ENCODE measurements at regions not wholly inside any gene's neighbourhood (a gene's known extent, or its start where the extent isn't known, plus 50 kb on each side); places are given as distances from the start of the nearest gene placed in this dataset.
A peak's percentile ranks its signal among the peaks of the same experiment; 100 is the strongest.

- FAIRE-seq, result no peak
Measured at GRCh38 chr20:58584881-58585752, 66.0 kb upstream of the STX16 start.

More at GRCh38 chr20:58584881-58585752, 66.0 kb upstream of the STX16 start:
- ATAC-seq (no peak), DNase-seq (ENCODE audit: low spot score) (no peak)
- no TSS peak for BruUV-seq (replicated peaks)
- POLR2A ChIA-PET, result interaction anchor here (0.6 kb wide), 1 partner anchor 199 kb away, joined by 3 read pairs; no protein-coding TSS in a partner anchor
- Histone ChIP-seq H3K9ac (ENCODE audit: insufficient read depth, low read depth, low read length) (no peak overlapping the region), H3K4me1 (ENCODE audit: insufficient read depth, low read length) (peaks cover 19% of the 10 kb centered on the region), H3K79me2 (ENCODE audit: insufficient read depth, low read length) (no peaks in the 10 kb centered on the region), H3K4me2 (ENCODE audit: low read depth, low read length) (no peak overlapping the region), H4K20me1 (ENCODE audit: insufficient read depth, low read length) (no peaks in the 10 kb centered on the region), H3K9me3 (ENCODE audit: low read length) (no peaks in the 10 kb centered on the region), H3K27ac (ENCODE audit: extremely low read length, insufficient read depth, low read length) (no peak overlapping the region), H3K27me3 (ENCODE audit: control insufficient read depth in 1 of 2, insufficient read depth in 2 of 2, low read length in 2 of 2) (peaks cover 14 to 75% of the 10 kb centered on the region in 2 experiments), H3K4me3 (replicated peaks in 1 of 3; ENCODE audit: insufficient read depth in 1 of 3, low read depth in 2 of 3, low read length in 3 of 3) (no peak overlapping the region), H3K36me3 (replicated peaks in 1 of 2; ENCODE audit: control insufficient read depth in 1 of 2, insufficient read depth in 2 of 2, low read length in 2 of 2) (no peaks in the 10 kb centered on the region), H2AFZ (ENCODE audit: low read length) (no peak overlapping the region)
- in situ Hi-C loops (cut with HindIII; ENCODE audit: extremely low pct_ligation_motif_present, low pct_unique_long_range_greater_than_20kb), result no loop called here
- WGBS (ENCODE audit: low lambda C conversion rate), result 30% methylated on average over 9 of the region's 9 CpGs
- CTCF ChIA-PET (ENCODE audit: low intra/inter-chr PET ratio, low total read pairs), result no interaction called here
- TF ChIP-seq ATF7 (IDR thresholded peaks at IDR 0.05), result peak; percentile 99
- TF ChIP-seq ATF7 (CRISPR knock-in tag; IDR thresholded peaks at IDR 0.05), result no peak
- peak; percentile 19 for TF ChIP-seq TEAD3 (CRISPR knock-in tag; optimal IDR thresholded peaks at IDR 0.05; ENCODE audit: borderline replicate concordance)
- no peak for TF ChIP-seq FOXC1 (CRISPR knock-in tag; IDR thresholded peaks at IDR 0.05; ENCODE audit: borderline replicate concordance)
- no peak for TF ChIP-seq ZNF12 (CRISPR knock-in tag; IDR thresholded peaks at IDR 0.05)
- no peak for TF ChIP-seq ZNF280D (CRISPR knock-in tag; IDR thresholded peaks at IDR 0.05)
- TF ChIP-seq CREB1 (IDR thresholded peaks at IDR 0.05), result peak; percentile 97
- TF ChIP-seq CREB1 (CRISPR knock-in tag; IDR thresholded peaks at IDR 0.05), result no peak
- no peak for TF ChIP-seq ZBTB38 (CRISPR knock-in tag; IDR thresholded peaks at IDR 0.05)
- no peak for TF ChIP-seq HNF4A (CRISPR knock-in tag; IDR thresholded peaks at IDR 0.05)
- TF ChIP-seq ZNF430 (CRISPR knock-in tag; IDR thresholded peaks at IDR 0.05), result no peak
- no peak for TF ChIP-seq FUBP1 (CRISPR knock-in tag; IDR thresholded peaks at IDR 0.05; ENCODE audit: borderline replicate concordance)
- no peak for TF ChIP-seq RFX1 (IDR thresholded peaks at IDR 0.05)
- TF ChIP-seq ZXDC (CRISPR knock-in tag; IDR thresholded peaks at IDR 0.05), result no peak
- no peak for TF ChIP-seq ZNF546 (CRISPR knock-in tag; conservative IDR thresholded peaks at IDR 0.05)
- no peak for TF ChIP-seq SPEN (CRISPR knock-in tag; IDR thresholded peaks at IDR 0.05; ENCODE audit: low read depth)
- intact Hi-C loops (cut with micrococcal nuclease; ENCODE audit: unreplicated experiment), result no loop called here
